T47D (cell line): ENCODE measurements at regions not wholly inside any gene's neighbourhood (a gene's known extent, or its start where the extent isn't known, plus 50 kb on each side); places are given as distances from the start of the nearest gene placed in this dataset.
"Not testable (repeated sequence)": the region's sequence is repeated elsewhere in the genome, so short reads cannot be mapped to it uniquely, and the experiment has no call there.

ENCODE experiments used
- DNase-seq, 2 experiments: peaks; one replicate each; pipeline versions ENCODE4 v3.0.0 to v3.0.0-alpha.2; 2011 to 2012; ENCODE audit warnings: low read depth in 1 of 2, low spot score in 1 of 2
- JUND ChIP-seq: IDR thresholded peaks from 2 replicates; pipeline ENCODE4 v1.6.1; 2012; ENCODE audit warnings: low read depth
- in situ Hi-C: cut with HindIII; loops from 2 replicates; pipeline ENCODE4 v1.10.0; 2016; ENCODE audit warnings: low sequenced_read_pairs, low pct_unique_long_range_greater_than_20kb

DNA sequence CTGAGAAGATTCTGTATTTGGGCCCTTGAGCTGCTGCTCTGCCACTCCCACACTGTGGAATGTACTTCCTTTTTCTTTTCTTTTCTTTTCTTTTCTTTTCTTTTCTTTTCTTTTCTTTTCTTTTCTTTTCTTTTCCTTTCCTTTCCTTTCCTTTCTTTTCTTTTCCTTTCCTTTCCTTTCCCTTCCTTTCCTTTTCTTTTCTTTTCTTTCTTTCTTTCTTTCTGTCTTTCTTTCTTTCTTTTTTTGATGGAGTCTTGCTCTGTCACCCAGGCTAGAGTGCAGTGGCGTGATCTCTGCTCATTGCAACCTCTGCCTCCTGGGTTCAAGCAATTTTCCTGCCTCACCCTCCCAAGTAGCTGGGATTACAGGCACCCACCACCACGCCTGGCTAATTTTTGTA lies 89.8 kb downstream of the DNAAF6 start:
- in situ Hi-C loops, DNase-seq: not testable (repeated sequence)

DNA sequence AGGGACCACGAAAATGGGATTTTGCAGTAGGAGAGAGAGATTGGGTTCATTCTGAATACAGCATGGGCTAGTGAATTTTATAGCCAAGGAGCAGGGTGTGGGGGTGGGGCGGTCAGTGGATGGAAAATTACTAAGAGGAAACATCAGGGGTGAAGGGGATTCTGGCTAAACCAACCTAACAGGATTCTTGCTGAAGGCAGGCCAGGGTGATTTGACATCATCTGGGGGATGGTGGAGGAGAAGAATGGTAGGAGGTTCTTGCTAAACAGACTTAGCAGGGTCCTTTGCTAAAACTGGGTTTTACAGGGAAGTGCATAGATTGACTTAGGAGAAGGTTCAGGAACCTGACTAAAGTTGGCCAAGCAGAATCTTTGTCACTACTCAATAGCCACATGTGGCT lies 91.9 kb downstream of the DNAAF6 start:
- in situ Hi-C loops = no loop called here
- DNase-seq = no peak
- no peak for TF ChIP-seq JUND

DNA sequence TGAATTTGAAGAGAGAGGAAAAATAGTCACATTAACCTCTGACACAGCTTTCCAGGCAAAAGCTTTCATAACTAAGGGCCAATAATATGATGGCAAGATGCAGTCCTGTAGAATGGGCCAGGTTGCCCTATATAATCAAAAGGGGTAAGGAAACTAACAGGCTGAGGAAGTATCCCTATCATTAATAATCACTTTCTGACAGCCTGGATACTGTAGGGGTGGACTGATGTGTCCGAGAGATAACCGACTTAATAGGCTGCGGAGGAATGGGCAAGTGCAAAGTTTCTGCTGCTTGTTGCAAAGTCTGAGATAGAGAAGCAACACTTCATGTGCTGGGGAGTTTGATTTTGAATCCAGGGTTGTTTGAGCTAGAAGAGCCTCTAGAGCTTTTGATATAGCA lies 94.8 kb downstream of the DNAAF6 start:
- no peak for TF ChIP-seq JUND
- no peak for DNase-seq
- in situ Hi-C loops = no loop called here

DNA sequence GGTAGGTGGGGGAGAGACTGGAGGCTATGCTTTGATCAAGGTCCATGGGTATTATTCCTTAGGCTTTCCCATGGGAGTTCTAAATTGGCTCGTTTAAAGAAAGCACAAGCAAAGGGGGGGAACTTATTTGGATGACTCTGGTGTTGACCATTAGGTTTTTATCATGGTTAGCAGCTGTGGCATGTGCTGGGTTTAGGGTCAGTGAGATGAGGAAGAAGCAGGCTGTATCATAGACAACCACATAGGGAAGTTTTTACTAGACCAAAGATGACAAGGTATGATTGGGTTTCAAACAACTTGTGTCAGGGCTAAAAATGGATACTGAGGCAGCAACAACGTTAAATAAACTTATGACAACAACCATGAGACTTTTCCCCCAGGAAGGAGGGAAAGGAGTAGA lies 97.7 kb downstream of the DNAAF6 start:
- no peak for TF ChIP-seq JUND
- no peak for DNase-seq
- in situ Hi-C loops = no loop called here

DNA sequence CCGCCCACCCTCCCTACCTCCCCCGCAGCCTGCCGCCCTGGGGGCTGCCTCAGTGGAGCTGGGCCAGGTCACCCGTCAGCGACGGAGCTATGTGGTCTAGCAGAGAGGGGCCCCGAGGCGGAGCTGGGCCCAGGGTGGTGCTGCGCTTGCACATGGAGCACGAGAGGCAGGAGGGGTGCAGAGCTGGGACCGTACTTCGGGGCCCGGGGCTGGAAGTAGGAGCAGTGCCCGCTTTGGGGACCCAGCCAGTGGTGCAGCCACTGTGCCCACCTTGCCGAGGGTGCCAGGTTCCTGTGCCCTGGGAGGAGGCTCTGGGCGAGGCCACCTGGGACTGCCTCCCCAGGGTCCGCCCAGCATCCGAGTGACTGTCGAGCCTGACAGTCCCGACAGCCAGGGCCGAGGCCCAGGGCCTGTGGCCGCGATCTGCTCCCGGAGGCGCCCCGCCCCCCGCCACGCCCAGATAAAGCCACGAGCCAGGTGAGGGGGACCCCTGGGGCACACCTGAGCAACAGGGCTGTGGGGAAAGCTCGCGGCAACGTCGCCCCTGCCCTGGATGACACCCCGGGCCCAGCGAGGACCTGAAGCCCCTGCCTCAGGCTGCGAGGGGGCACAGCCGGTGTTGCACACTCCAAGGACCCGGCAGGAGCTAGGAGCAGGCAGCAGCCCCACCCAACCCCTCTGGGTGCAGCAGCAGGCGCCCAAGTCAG lies 117.5 kb downstream of the DNAAF6 start:
- no peak for TF ChIP-seq JUND
- in situ Hi-C loops = no loop called here
- no peak for DNase-seq

- DNase-seq = peak in 1 of 2 experiments; percentile 59
- TF ChIP-seq JUND = no peak
- in situ Hi-C loops = no loop called here
Measured at GRCh38 chrX:107324493-107325310, 118.3 kb downstream of the DNAAF6 start.

DNA sequence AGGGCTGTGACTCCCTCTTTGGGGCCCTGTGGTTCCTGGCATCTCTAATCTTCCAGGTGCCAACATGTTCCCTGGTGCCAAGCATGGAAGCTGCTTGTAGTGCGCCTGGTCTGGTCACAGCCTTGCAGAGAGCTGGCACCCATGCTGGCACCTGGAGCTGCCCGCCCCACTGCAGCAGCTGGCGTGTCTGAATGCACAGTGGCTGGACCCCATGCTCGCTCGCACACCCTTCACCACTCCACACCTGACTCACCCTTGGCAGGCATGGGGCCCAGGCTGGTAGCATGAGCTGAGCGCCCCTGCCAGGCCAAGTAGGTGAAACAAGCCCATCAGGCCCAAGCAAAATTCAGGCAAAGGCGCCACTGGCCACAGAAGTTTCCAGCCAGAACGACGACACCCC lies 119.1 kb downstream of the DNAAF6 start:
- in situ Hi-C loops = no loop called here
- no peak for DNase-seq
- no peak for TF ChIP-seq JUND

GRCh38 chrX:107348051-107348450 lies 101.4 kb upstream of the FRMPD3 start:
- in situ Hi-C loops = no loop called here
- no peak for TF ChIP-seq JUND
- DNase-seq = no peak

DNA sequence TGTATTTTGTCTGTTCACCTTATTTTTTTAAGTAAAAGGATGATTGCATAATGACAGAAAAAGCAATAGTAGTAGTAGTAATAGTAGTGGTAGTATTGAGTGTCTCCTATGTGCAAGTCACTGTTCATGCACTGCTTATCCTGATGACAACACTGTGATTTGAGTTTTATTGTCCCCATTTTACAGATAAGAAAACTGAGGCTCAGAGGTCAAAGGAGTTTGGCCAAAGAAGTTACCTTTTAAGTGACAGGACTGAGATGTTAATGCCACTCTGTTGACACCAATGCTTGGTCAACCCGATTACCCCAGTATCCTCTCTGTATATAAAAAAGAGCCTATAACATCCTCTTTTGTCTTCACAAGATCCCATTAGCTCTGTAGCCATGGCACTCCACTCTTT lies 100.5 kb upstream of the FRMPD3 start:
- in situ Hi-C loops = no loop called here
- no peak for TF ChIP-seq JUND
- DNase-seq = no peak

- TF ChIP-seq JUND = no peak
- DNase-seq = no peak
- in situ Hi-C loops = no loop called here
Measured at GRCh38 chrX:107355533-107355932, 93.9 kb upstream of the FRMPD3 start.

DNA sequence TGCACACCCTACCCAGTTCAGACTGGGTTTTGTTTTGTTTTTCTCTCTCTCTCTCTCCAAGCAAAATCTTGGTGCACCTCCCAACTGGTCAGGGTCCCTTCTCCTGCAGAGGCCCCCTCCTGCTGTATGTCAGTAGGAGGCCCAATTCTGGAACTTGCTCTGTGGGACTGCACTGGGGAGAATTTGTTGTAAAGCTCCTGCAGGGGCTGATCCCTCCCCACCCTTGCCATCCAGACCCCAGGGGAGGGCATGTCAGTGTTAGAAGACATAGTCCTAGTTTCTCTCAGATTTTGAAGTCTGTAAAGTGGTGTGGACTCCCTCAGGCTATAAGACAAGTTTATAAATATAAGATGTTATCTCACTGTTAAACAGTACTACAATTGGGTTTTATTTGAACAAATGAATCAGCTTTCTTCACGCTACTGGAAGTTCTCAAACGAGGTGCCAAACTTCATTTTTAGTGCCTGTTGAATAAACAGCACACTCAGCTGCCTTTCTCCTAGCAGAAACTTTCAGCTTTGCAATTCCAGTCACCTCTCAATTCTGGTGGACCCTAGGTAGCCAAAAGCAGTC lies 88.6 kb upstream of the FRMPD3 start:
- in situ Hi-C loops = no loop called here
- peak in 1 of 2 experiments; percentile 59 for DNase-seq
- no peak for TF ChIP-seq JUND

DNA sequence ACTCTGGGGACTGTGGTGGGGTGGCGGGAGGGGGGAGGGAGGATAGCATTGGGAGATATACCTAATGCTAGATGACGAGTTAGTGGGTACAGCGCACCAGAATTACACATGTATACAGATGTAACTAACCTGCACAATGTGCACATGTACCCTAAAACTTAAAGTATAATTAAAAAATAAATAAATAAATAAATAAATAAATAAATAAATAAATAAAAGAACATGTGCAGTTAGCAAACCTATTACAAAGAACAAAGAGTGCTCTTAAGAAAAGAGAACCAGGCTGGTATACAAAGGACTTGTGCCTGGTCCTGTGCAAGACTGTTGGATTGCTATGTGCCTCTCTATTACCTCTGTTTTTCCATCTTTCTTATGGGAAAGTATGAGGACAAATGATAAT lies 79.3 kb upstream of the FRMPD3 start:
- in situ Hi-C loops, DNase-seq: not testable (repeated sequence)

DNA sequence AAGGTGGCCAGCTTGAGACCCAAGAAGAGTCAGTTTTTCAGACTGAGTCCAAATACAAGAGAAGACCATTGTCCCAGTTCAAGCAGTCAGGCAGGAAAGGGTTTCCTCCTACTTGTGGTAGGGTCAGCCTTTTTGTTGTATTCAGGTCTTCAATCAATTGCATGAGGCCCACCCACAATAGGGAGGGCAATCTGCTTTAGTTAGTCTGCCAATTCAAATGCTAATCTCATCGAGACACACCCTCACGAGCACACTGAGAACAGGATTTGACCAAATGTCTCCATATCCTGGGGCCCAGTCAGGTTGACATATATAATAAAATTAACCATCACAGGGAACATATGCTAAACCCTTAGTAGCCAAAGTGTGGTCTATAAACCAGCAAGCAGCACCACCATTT lies 75.3 kb upstream of the FRMPD3 start:
- no peak for DNase-seq
- TF ChIP-seq JUND = no peak
- in situ Hi-C loops = no loop called here
